Astrocyte of the cerebellum (primary cell): ENCODE measurements at regions not wholly inside any gene's neighbourhood (a gene's known extent, or its start where the extent isn't known, plus 50 kb on each side); places are given as distances from the start of the nearest gene placed in this dataset.

ENCODE experiments used
- DNase-seq: peaks from one replicate; pipeline ENCODE4 v3.0.0-alpha.2; 2011; ENCODE audit warnings: low read depth
- H3K4me3 ChIP-seq: 2 replicates; pipeline ENCODE4 v1.5.1; 2011; ENCODE audit warnings: mild to moderate bottlenecking, low read depth, low read length, moderate library complexity
- CTCF ChIP-seq: IDR thresholded peaks from 2 replicates; pipeline ENCODE4 v1.5.1; 2012; ENCODE audit warnings: low read length, low read depth, moderate library complexity, mild to moderate bottlenecking; ENCODE audit errors: missing control alignments
- in situ Hi-C: cut with HindIII; loops from 2 replicates; pipeline ENCODE4 v1.10.0; 2017; ENCODE audit warnings: low sequenced_read_pairs

DNA sequence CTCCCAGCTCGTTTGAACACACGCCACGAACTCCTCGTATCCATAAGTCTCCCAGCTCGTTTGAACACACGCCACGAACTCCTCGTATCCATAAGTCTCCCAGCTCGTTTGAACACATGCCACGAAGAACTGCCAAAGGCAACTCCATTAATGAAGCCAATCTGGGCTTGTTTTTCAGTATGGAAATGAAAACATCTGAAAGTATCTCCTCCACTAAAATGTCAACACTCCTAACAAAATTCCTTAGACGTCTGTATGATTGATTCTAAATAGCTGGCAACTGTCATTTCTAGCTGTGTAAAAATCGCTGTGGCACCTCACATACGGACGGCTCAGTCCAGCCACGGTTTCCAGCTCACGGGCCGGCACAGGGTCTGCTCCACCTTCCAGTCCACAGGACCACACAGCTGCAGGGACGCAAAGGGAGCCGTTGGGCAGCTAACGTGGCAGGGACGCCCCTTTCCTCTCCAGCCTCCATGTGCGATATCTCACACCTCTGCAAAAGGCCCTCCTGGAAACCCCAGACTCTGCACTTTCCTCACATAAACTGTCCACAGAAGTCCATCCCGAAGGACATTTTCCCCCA lies 67.1 kb upstream of the METRNL start:
- DNase-seq: no peak
- in situ Hi-C loops: no loop called here

GRCh38 chr17:83012868-83013778 lies 66.3 kb upstream of the METRNL start:
- H3K4me3 ChIP-seq: no peak overlapping the region
- in situ Hi-C loops: no loop called here
- TF ChIP-seq CTCF: no peak
- peak; percentile 91 for DNase-seq

More for the DNA sequence above, 67.1 kb upstream of the METRNL start:
- no peak overlapping the region for H3K4me3 ChIP-seq
- TF ChIP-seq CTCF: no peak

DNA sequence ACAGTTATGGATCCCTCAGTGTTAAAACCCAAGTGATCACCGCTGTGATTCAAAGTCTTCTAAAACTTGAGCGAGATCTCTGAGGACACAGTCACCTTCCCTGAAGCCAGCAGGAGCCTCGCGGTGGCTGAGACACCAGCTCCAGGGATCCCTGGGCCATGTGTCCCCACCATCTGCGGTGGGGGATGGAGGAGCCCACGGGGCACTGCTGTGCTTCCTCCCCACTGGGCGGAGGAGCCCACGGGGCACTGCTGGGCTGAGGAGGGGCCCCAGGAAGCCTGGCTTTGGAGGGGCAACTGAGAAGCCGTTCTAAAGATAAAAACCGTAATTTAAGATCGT lies 65.7 kb upstream of the METRNL start:
- TF ChIP-seq CTCF: no peak
- no peak for DNase-seq
- no peak overlapping the region for H3K4me3 ChIP-seq
- in situ Hi-C loops: no loop called here

- in situ Hi-C loops: no loop called here
- DNase-seq: no peak
- TF ChIP-seq CTCF: no peak
- H3K4me3 ChIP-seq: no peak overlapping the region
These were observed 65.1 kb upstream of the METRNL start for GRCh38 chr17:83014297-83014696.

DNA sequence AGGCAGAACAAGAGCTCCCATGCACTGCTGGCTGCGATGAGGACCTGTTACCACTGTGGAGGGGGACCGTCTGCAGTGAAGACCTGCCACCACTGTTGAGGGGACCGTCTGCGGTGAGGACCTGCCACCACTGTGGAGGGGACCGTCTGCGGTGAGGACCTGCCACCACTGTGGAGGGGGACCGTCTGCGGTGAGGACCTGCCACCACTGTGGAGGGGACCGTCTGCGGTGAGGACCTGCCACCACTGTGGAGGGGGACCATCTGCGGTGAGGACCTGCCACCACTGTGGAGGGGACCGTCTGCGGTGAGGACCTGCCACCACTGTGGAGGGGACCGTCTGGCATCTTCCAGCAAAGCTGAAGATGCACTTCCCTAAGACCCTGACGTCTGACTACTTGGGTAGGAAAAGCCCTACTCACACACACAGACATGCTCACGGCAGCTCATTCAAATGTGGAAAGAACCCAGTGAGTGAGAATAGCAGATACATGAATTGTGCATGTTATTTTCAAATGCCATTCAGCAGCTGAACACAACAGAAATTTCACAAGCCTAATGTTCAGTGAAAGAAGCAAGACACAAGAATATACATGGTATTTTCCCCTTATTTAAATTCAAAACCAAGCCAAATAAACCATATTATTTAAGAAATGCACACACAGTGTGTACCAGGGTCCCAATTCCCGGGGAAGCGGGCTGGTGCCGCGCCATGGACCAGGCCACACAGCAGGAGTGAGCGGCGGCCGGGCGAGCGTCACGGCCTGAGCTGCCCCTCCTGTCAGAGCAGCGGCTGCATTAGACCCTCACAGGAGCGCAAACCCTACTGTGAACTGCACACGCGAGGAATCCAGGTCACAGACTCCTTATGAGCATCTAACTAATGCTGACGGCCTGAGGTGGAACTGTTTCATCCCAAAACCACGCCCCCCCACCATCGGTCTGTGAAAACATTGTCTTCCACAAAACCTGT lies 64.2 kb upstream of the METRNL start:
- in situ Hi-C loops: no loop called here
- H3K4me3 ChIP-seq: no peak overlapping the region
- no peak for TF ChIP-seq CTCF
- no peak for DNase-seq

DNA sequence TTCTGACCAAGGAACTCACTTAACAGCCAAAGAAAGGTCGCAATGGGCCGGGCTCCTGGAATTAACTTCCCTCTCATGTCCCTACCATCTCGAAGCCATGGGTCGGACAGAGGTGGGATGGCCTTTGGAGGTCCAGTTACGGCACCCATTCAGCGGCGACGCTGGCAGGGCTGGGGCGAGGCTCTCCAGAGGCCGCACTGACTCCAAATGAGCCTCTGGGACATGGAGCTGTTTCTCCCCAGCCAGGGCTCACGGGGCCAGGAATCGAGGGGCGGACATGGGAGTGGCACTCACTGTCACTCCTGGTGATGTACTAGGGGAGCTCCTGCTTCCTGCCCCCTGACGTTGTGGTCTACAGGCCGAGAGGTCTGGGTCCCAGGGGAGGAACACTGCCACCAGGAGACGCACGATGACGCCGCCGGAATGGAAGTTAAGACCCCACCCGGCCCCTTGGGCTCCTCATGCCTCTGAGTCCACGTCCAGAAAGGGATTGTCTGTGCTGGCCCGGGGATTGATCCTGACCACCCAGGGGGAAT lies 60.7 kb upstream of the METRNL start:
- in situ Hi-C loops: no loop called here
- DNase-seq: no peak
- H3K4me3 ChIP-seq: no peak overlapping the region
- TF ChIP-seq CTCF: no peak
